ENCODE measurements at regions not wholly inside any gene's neighbourhood (a gene's known extent, or its start where the extent isn't known, plus 50 kb on each side); places are given as distances from the start of the nearest gene placed in this dataset.

GRCh38 chr4:96775501-96775900, 935.6 kb downstream of the PDHA2 start:
- ChIA-PET CTCF (no interaction called here), POLR2A (ENCODE audit: unreplicated experiment) (no interaction called here)
- no peak overlapping the region for H3K14ac ChIP-seq (replicated peaks; ENCODE audit: low read depth, low read length)
- H4K8ac ChIP-seq (ENCODE audit: low read depth in 2 of 2, low read length in 2 of 2) = no peak overlapping the region
- H3K4me2 ChIP-seq (ENCODE audit: low read depth, low read length) = no peak overlapping the region
- no peak overlapping the region for H3K4ac ChIP-seq (ENCODE audit: low read depth, low read length)
- H4K20me1 ChIP-seq (ENCODE audit: insufficient read depth, low read length) = no peaks in the 10 kb centered on the region
- dilution Hi-C loops (cut with HindIII; ENCODE audit: low sequenced_read_pairs, unreplicated experiment) = no loop called here
- in situ Hi-C loops (cut with MboI; ENCODE audit: low sequenced_read_pairs) = no loop called here
- H2AFZ ChIP-seq (replicated peaks; ENCODE audit: low read length, poor library complexity) = no peak overlapping the region
- ATAC-seq (ENCODE audit: low read depth) (no peak), DNase-seq (no peak)
- intact Hi-C loops (cut with micrococcal nuclease) = no loop called here
- H3K18ac ChIP-seq (ENCODE audit: low read depth, low read length) = no peak overlapping the region
- WGBS, 2 experiments (ENCODE audit: extremely low coverage in 2 of 2, insufficient read length in 1 of 2) = no CpG with 5 or more reads among the region's 2 CpGs
- no peak for TF ChIP-seq CEBPB (IDR thresholded peaks at IDR 0.05; ENCODE audit: low read depth, low read length)
- no peak for TF ChIP-seq MAZ (IDR thresholded peaks at IDR 0.05; ENCODE audit: borderline replicate concordance, low read depth, low read length)
- no peak for TF ChIP-seq FOS (IDR thresholded peaks at IDR 0.05; ENCODE audit: low read depth, low read length)
- no peak for TF ChIP-seq RAD21 (IDR thresholded peaks at IDR 0.05; ENCODE audit: low read length)
- TF ChIP-seq POLR2A (IDR thresholded peaks at IDR 0.05; ENCODE audit: low read depth, low read length) = no peak
- TF ChIP-seq CHD1 (IDR thresholded peaks at IDR 0.05; ENCODE audit: low read depth, low read length) = no peak
- no peak for TF ChIP-seq MAFK (IDR thresholded peaks at IDR 0.05; ENCODE audit: low read depth, low read length)
- TF ChIP-seq, protein P1, sequence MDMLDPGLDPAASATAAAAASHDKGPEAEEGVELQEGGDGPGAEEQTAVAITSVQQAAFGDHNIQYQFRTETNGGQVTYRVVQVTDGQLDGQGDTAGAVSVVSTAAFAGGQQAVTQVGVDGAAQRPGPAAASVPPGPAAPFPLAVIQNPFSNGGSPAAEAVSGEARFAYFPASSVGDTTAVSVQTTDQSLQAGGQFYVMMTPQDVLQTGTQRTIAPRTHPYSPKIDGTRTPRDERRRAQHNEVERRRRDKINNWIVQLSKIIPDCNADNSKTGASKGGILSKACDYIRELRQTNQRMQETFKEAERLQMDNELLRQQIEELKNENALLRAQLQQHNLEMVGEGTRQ (IDR thresholded peaks at IDR 0.05; ENCODE audit: low read depth, low read length) = no peak
- no peak for TF ChIP-seq BHLHE40 (IDR thresholded peaks at IDR 0.05; ENCODE audit: low read depth, low read length)
- TF ChIP-seq RCOR1 (IDR thresholded peaks at IDR 0.05; ENCODE audit: insufficient replicate concordance, low read length) = no peak
- TF ChIP-seq NFE2L2 (IDR thresholded peaks at IDR 0.05; ENCODE audit: low read depth, low read length) = no peak
- TF ChIP-seq, protein P2, sequence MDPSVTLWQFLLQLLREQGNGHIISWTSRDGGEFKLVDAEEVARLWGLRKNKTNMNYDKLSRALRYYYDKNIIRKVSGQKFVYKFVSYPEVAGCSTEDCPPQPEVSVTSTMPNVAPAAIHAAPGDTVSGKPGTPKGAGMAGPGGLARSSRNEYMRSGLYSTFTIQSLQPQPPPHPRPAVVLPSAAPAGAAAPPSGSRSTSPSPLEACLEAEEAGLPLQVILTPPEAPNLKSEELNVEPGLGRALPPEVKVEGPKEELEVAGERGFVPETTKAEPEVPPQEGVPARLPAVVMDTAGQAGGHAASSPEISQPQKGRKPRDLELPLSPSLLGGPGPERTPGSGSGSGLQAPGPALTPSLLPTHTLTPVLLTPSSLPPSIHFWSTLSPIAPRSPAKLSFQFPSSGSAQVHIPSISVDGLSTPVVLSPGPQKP (IDR thresholded peaks at IDR 0.05; ENCODE audit: borderline replicate concordance, low read depth, low read length) = no peak
- TF ChIP-seq RFX5 (IDR thresholded peaks at IDR 0.05; ENCODE audit: low read depth, low read length) = no peak
- TF ChIP-seq SMC3 (IDR thresholded peaks at IDR 0.05; ENCODE audit: low read depth, low read length) = no peak
- TF ChIP-seq MXI1 (IDR thresholded peaks at IDR 0.05; ENCODE audit: borderline replicate concordance, low read depth, low read length) = no peak
- TF ChIP-seq, protein P3, sequence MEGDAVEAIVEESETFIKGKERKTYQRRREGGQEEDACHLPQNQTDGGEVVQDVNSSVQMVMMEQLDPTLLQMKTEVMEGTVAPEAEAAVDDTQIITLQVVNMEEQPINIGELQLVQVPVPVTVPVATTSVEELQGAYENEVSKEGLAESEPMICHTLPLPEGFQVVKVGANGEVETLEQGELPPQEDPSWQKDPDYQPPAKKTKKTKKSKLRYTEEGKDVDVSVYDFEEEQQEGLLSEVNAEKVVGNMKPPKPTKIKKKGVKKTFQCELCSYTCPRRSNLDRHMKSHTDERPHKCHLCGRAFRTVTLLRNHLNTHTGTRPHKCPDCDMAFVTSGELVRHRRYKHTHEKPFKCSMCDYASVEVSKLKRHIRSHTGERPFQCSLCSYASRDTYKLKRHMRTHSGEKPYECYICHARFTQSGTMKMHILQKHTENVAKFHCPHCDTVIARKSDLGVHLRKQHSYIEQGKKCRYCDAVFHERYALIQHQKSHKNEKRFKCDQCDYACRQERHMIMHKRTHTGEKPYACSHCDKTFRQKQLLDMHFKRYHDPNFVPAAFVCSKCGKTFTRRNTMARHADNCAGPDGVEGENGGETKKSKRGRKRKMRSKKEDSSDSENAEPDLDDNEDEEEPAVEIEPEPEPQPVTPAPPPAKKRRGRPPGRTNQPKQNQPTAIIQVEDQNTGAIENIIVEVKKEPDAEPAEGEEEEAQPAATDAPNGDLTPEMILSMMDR (conservative IDR thresholded peaks at IDR 0.05; ENCODE audit: low read depth, low read length) = no peak
- no peak overlapping the region for H2BK120ac ChIP-seq (ENCODE audit: low read depth, low read length)
- BruUV-seq (replicated peaks) = no TSS peak
- no peaks in the 10 kb centered on the region for H3K9me1 ChIP-seq (ENCODE audit: insufficient read depth, low read length)
- no peaks in the 10 kb centered on the region for H3K36me3 ChIP-seq (ENCODE audit: control insufficient read depth, insufficient read depth, low read length)
- no peak overlapping the region for H3K27ac ChIP-seq (ENCODE audit: insufficient read depth, low read length)
- no peaks in the 10 kb centered on the region for H3K79me1 ChIP-seq (ENCODE audit: low read depth in 1 of 2, low read length in 2 of 2)
- H3K27me3 ChIP-seq (ENCODE audit: control insufficient read depth, insufficient read depth, low read length) = no peaks in the 10 kb centered on the region
- H3K56ac ChIP-seq (ENCODE audit: extremely low read depth, insufficient read depth, low read length) = no peak overlapping the region
- H3K23ac ChIP-seq (ENCODE audit: low read depth, low read length) = no peak overlapping the region
- H2BK5ac ChIP-seq (ENCODE audit: low read depth, low read length, poor library complexity, severe bottlenecking) = no peak overlapping the region
- no peak overlapping the region for H2BK20ac ChIP-seq (ENCODE audit: low read depth, low read length)
- no peaks in the 10 kb centered on the region for H3K4me1 ChIP-seq (ENCODE audit: control insufficient read depth, insufficient read depth, low read length)
- no peak overlapping the region for H2BK15ac ChIP-seq (ENCODE audit: low read depth, low read length)
- H2AK9ac ChIP-seq (replicated peaks; ENCODE audit: low read depth, low read length, poor library complexity) = no peak overlapping the region
- H3K4me3 ChIP-seq (ENCODE audit: insufficient read depth, low read depth, low read length) = no peak overlapping the region
- H4K91ac ChIP-seq (ENCODE audit: insufficient read depth, low read depth, low read length) = no peak overlapping the region
- H3K9me3 ChIP-seq (ENCODE audit: control insufficient read depth, insufficient read depth, low read length) = peaks cover 4% of the 10 kb centered on the region; the same call in 1 of the 2 replicates
- H2AK5ac ChIP-seq (ENCODE audit: low read depth, low read length) = no peak overlapping the region
- H4K5ac ChIP-seq (ENCODE audit: low read depth, low read length) = no peak overlapping the region
- H3K9ac ChIP-seq (ENCODE audit: low read depth, low read length) = no peak overlapping the region
